GM18507 (cell line): ENCODE measurements at regions not wholly inside any gene's neighbourhood (a gene's known extent, or its start where the extent isn't known, plus 50 kb on each side); places are given as distances from the start of the nearest gene placed in this dataset.
"Not testable (repeated sequence)": the region's sequence is repeated elsewhere in the genome, so short reads cannot be mapped to it uniquely, and the experiment has no call there.

Experiments used
- DNase-seq: peaks from one replicate; pipeline ENCODE4 v3.0.0; 2011; ENCODE audit warnings: low read depth; ENCODE audit not compliant: insufficient read length; ENCODE audit errors: extremely low spot score
- FAIRE-seq: peaks from 2 replicates; lab custom pipeline; 2011; peaks lifted over from hg19 to GRCh38; lab: Jason Lieb, UNC

- no peak for DNase-seq
- no peak for FAIRE-seq
Observed at GRCh38 chr4:187618701-187619281, 376.8 kb upstream of the ZFP42 start.

DNA sequence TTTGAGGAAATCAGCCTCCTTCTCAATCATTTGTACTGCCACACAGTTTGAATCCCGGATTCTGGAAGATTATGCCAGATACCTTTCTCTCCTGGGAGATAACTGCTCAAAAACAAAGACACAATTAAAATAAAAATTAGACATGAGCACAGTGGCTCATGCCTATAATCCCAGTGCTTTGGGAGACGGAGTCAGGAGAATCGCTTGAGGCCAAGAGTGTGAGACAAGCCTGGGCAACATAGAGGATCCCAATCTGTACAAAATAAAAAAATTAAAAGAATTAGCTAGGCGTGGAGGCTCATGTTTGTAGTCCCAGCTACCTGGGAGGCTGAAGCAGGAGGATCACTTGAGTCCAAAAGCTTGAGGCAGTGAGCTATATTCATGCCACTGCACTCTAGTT is 376.3 kb upstream of the ZFP42 start:
- FAIRE-seq (no peak), DNase-seq (no peak)

DNA sequence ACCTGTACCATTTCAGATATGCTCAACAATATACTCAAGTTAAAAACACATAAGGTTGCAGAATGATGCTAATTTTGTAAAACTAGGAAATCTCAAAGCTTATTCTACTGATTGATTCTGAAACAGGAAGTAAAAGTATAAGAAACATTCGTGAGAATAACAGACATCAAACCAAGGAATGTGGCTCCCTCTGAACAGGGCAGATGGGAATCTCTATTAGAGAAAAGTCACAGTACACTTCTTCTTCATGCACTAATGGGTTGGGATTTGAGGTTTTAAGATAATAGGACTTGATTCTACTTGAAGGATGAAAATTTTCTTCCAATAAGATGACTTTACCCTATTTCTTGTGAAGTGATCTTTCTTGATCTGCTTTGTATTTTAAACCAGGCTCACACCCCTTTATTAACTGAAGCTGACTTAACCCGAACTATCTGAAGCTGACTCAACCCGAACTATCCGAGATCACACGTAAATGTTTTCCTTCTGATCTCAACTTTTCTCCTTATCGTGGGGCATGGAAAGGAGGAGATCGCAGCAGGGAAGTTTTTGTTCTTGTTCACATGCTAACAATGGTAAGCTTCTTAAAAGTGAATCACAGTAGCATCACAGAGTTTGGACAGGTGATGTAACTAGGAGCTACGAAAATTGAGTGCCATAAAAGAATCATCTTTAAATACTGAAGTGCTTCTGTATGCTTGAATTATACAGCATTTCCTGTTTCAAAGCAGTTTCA is 363.1 kb upstream of the ZFP42 start:
- FAIRE-seq (no peak), DNase-seq (no peak)

GRCh38 chr4:187633245-187633644 is 362.3 kb upstream of the ZFP42 start:
- no peak for FAIRE-seq

DNA sequence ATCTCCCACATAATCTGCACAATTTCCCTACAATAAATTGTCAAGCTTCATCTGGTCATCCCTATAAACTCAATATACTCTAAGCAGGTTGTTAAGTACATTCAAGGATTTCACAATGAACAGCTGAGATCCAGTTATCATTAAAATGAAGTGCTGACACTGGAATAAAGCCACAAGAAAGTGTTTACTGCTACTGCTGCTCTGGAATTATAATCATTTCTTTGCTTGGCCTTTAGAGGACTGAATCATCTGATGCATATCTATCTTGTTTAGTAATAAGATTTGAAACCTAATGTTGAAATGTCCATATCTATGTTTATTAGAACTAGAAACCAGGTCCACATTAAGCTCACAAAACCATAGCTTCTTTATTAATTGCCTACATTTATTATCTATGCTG is 338.6 kb upstream of the ZFP42 start:
- FAIRE-seq (no peak), DNase-seq (no peak)

More at GRCh38 chr4:187633245-187633644, 362.3 kb upstream of the ZFP42 start:
- DNase-seq, result no peak

DNA sequence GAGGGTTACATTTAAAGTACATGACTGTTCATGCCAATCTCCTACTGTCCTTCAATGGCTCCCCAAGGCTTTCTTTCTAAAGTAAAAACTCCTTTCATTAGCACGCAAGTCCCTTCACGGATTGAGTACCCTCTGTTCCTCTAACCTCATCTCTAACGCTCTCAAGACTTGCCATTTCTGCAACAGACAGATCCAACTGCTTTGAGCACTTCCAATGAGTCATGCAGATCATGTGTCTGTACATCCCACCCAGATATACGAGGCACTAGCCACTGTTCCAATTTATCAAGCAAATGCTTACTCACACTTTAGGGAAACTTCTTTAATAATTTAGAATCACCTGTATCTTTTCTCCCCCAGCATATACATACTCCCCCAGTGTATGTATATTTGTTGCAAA is 332.5 kb upstream of the ZFP42 start:
- FAIRE-seq, result no peak

GRCh38 chr4:187664011-187664410 is 331.6 kb upstream of the ZFP42 start:
- DNase-seq (no peak), FAIRE-seq (no peak)

More for the DNA sequence above, 332.5 kb upstream of the ZFP42 start:
- no peak for DNase-seq

DNA sequence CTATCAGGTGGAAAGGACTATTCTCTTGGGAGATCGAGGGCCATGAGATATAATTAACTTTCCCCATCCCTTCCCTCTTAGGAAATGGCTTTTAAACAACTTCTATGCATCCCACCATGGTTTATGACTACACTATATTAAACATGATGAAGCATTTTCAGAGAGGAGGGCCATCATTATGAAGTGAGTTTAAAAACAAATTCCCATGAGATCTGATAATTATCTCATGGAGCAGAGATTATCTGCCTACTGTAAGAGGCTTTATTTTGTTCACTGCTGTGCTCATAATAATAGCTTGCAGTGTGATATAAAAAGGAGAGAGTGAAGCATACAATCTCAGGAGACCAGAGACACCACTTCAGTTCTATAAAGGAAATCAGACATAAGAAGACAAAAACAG is 330.5 kb upstream of the ZFP42 start:
- FAIRE-seq (no peak), DNase-seq (no peak)

DNA sequence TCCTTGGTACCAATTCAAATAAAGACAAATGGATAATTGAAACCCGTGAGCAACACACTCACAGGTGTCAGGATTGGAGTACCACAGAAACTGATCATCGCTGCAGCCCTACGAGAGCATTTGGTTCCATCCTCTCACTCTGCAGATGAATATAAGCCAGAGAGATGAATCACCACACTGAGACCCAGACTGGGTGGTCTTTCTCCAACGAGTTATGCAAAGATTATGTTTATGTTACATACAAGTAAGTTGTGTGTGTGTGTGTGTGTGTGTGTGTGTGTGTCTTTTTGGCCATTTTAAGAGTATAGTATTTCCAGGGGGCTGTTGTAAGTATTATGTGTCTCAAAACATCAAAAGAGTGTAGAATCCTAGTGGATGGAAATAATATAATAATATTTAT is 329.5 kb upstream of the ZFP42 start:
- no peak for FAIRE-seq
- DNase-seq, result no peak

- FAIRE-seq, result no peak
Observed at GRCh38 chr4:187666697-187667494, 328.7 kb upstream of the ZFP42 start.

GRCh38 chr4:187668526-187669082 is 327.0 kb upstream of the ZFP42 start:
- DNase-seq (no peak), FAIRE-seq (no peak)

More at GRCh38 chr4:187666697-187667494, 328.7 kb upstream of the ZFP42 start:
- DNase-seq, result no peak

DNA sequence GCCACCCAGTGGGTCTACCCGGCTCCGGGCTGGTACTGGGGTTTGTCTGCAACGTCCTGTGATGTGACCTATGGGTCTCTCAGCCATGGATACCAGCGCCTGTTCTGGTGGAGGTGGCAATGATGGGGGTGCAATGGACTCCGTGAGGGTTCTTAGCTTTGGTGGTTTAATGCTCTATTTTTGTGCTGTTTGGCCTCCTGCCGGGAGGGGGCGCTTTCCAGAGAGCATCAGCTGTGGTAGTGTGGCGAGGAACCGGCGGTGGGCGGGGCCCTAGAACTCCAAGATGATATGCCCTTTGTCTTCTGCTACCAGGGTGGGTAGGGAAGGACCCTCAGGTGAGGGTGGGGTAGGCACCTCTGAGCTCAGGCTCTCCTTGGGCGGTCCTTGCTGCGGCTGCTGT is 324.1 kb upstream of the ZFP42 start:
- not testable (repeated sequence) for FAIRE-seq, DNase-seq

GRCh38 chr4:187671958-187672357 is 323.6 kb upstream of the ZFP42 start:
- not testable (repeated sequence) for FAIRE-seq

DNA sequence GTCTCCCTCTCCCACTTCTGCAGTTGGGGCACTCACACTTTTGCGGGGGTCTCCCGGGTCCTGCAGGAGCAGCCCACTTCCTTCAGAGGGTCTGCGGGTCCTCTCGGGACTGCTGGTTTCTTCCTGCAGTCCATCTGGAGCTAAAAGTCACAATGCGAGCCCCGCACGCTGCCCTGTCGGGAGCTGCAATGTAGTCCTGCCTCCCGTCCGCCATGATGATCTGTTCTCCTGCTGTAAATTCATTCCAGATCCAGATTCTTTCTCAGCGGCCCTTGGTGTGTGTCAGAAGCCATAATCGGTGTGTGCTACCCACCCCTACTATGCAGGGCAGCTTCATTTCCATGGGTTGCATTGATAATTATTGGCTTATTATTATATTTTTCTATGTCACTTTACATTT is 323.0 kb upstream of the ZFP42 start:
- FAIRE-seq, DNase-seq: not testable (repeated sequence)

More at GRCh38 chr4:187671958-187672357, 323.6 kb upstream of the ZFP42 start:
- DNase-seq, result not testable (repeated sequence)

DNA sequence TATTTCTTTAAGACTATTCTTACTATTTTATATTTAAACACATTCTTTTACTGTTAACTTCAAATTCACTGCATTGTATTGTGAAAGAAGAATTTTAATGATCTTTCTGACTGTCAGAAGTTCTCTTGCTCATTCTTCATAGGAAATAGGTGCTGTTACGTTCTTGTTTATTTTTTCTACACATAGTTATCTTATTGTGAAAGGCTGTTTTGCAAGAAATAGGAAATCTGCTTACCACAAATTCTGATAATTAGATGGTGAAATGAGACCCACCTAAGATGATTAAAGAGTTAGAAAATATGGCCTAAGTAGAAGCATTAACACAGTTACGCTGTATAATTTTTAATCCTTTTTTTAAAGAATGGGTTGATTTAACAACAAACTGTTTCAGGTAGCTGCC is 316.1 kb upstream of the ZFP42 start:
- DNase-seq, result no peak
- FAIRE-seq, result no peak

DNA sequence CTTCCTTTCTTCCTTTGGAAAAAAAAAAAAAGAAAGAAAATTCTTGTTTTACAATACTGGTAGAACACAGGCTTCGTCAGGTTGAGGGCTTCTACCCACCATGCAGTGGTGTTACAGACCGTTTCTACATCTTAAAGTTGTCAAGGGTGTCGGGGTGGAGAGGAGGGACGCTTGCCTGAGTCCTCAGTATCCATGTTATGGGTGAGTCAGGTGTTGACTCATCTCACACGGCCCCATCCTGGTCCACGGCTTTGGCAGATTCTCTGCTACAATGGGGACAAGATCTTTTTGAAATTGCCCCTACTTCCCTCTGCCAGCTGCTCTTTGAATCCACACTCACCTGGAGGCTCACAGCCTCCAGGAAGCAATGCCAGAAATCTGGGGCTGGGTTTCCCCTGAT is 310.3 kb upstream of the ZFP42 start:
- DNase-seq (no peak), FAIRE-seq (no peak)

DNA sequence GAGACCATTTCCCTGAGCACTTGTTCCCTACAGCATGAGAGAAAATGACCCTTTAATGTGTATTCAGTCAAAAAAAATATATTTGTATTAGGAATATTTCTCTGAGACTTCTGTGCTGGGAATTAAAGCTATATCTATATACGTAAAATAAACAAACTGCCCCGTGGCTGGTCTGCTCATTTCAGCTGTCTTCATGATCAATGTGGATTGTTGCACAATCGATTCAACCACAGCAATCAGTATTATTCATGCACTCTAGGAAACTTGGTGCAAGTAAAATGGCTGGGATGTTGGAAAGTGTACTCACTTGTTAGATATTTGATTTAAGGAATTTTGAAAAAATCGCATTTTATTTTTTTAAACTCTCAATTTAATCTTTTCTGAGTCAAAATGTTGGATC is 307.9 kb upstream of the ZFP42 start:
- DNase-seq (no peak), FAIRE-seq (no peak)

- FAIRE-seq (no peak), DNase-seq (no peak)
Observed at GRCh38 chr4:187692626-187693025, 302.9 kb upstream of the ZFP42 start.

GRCh38 chr4:187695531-187695930 is 300.0 kb upstream of the ZFP42 start:
- not testable (repeated sequence) for DNase-seq, FAIRE-seq

DNA sequence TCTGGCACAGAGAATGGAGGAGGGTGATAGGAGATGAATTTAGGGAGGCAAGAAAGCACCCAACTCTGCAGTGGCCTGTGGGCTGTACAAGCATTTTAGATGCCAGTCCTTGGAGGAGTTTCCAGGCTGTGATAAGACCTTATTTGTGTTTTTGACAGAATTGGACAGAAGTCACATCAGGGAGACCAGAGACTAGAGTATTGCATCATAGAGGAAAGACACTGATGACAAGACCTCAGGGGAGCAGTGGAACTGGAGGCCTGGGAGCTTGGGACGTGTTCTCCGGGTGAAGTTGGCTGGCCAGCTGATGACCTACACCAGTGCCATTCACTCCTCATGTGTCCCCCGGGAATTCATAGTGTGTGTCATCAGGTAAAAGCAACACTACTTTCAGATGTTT is 284.0 kb upstream of the ZFP42 start:
- FAIRE-seq (no peak), DNase-seq (no peak)
